GM12864 (cell line): ENCODE measurements at regions not wholly inside any gene's neighbourhood (a gene's known extent, or its start where the extent isn't known, plus 50 kb on each side); places are given as distances from the start of the nearest gene placed in this dataset.

Experiments
- DNase-seq: peaks from one replicate; pipeline ENCODE4 v3.0.0-alpha.2; 2011; ENCODE audit warnings: low read depth
- H3K4me3 ChIP-seq: 2 replicates; pipeline ENCODE4 v1.5.1; 2011; ENCODE audit warnings: mild to moderate bottlenecking, low read depth, low read length, control low read depth
- TF ChIP-seq, protein P1 (sequence below): IDR thresholded peaks from 2 replicates; pipeline ENCODE4 v1.5.1; 2011; ENCODE audit warnings: low read depth, mild to moderate bottlenecking, moderate library complexity, low read length, control low read depth, inconsistent platforms; ENCODE audit errors: missing control alignments

GRCh38 chr4:155120536-155120935 lies 87.9 kb upstream of the NPY2R start:
- no peak for DNase-seq
- H3K4me3 ChIP-seq, result no peak overlapping the region
- TF ChIP-seq, protein P1, sequence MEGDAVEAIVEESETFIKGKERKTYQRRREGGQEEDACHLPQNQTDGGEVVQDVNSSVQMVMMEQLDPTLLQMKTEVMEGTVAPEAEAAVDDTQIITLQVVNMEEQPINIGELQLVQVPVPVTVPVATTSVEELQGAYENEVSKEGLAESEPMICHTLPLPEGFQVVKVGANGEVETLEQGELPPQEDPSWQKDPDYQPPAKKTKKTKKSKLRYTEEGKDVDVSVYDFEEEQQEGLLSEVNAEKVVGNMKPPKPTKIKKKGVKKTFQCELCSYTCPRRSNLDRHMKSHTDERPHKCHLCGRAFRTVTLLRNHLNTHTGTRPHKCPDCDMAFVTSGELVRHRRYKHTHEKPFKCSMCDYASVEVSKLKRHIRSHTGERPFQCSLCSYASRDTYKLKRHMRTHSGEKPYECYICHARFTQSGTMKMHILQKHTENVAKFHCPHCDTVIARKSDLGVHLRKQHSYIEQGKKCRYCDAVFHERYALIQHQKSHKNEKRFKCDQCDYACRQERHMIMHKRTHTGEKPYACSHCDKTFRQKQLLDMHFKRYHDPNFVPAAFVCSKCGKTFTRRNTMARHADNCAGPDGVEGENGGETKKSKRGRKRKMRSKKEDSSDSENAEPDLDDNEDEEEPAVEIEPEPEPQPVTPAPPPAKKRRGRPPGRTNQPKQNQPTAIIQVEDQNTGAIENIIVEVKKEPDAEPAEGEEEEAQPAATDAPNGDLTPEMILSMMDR, result no peak

GRCh38 chr4:155122382-155122781 lies 86.1 kb upstream of the NPY2R start:
- H3K4me3 ChIP-seq, result no peak overlapping the region
- DNase-seq, result no peak
- TF ChIP-seq, protein P1, result no peak

DNA sequence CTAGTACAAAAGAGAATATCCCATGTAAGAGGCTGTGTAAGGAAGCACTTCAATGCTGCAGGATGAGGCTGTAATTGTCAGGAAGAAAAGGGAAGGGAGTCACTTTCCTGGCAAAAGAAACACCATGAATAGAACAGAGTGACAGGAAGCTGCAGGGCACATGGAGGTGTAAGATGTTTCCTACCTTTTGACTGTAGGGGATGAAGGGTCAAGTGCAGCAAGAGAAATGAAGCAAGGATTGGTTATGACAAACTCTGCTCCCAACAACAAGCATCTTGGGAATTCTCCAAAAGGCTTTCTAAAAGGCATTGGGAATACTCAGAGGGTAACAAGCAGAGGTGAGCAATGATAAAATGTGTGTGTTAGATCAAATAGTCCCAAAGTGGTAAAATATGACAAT lies 74.3 kb upstream of the NPY2R start:
- H3K4me3 ChIP-seq, result no peak overlapping the region
- TF ChIP-seq, protein P1, result no peak
- DNase-seq, result no peak

GRCh38 chr4:155140889-155141288 lies 67.5 kb upstream of the NPY2R start:
- no peak overlapping the region for H3K4me3 ChIP-seq
- no peak for DNase-seq
- TF ChIP-seq, protein P1, result no peak

DNA sequence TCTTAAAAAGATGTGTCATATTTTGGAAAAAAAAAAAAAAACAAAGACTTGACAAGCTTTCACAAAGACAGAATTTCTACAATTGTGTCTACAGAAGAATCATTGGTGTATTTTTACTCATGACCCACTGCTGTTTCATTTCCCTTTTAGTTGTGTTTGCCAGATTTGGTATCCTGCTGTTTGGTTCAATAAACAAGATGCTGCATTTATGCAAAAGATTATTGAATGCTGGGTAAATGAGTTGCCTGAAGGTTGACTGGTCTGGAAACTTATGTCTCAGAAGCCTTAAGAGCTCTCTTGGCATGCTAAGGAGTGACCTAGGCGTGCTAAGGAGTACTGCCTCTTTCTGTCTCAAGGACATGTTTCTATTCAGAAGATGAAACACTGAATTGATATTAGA lies 64.9 kb upstream of the NPY2R start:
- no peak for DNase-seq
- TF ChIP-seq, protein P1, result no peak
- no peak overlapping the region for H3K4me3 ChIP-seq
